Panc1 (cell line): ENCODE measurements at regions not wholly inside any gene's neighbourhood (a gene's known extent, or its start where the extent isn't known, plus 50 kb on each side); places are given as distances from the start of the nearest gene placed in this dataset.

ENCODE experiments used
- POLR2AphosphoS5 ChIP-seq: IDR thresholded peaks from 2 replicates; pipeline ENCODE4 v1.6.1; 2012; ENCODE audit warnings: mild to moderate bottlenecking, low read depth, low read length, moderate library complexity
- TF ChIP-seq, protein P1 (sequence below): fragments of 450-650 bp; IDR thresholded peaks from 2 replicates; pipeline ENCODE4 v1.5.1; 2017; ENCODE audit warnings: mild to moderate bottlenecking
- TF ChIP-seq, protein P2 (sequence below), 2 experiments: IDR thresholded peaks; 2 replicates each; pipeline ENCODE4 v1.6.1; 2011 to 2012; ENCODE audit warnings: low read depth in 2 of 2, control low read depth in 1 of 2, low read length in 1 of 2, mild to moderate bottlenecking in 1 of 2, moderate library complexity in 1 of 2; ENCODE audit not compliant: insufficient read depth in 1 of 2

DNA sequence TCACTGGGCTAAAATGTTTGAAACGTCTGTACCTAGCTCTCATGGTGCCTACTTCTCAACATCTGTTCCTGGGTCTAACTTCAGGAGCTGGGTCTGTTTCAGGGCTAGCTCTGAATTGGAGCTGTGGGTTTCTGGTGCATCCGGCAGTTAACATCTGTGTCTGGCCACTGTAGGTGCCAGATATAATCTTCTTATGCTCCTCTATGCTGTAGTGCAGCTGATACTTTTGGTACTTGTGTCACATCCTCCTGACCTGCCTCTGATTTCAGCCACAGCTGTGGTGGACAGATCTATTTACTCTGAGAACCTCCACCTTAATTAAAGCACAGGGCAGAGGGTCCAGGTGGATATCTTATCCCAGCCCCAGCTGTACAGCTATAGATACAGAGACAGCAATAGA, 496.5 kb upstream of the CDH11 start:
- TF ChIP-seq, protein P1, sequence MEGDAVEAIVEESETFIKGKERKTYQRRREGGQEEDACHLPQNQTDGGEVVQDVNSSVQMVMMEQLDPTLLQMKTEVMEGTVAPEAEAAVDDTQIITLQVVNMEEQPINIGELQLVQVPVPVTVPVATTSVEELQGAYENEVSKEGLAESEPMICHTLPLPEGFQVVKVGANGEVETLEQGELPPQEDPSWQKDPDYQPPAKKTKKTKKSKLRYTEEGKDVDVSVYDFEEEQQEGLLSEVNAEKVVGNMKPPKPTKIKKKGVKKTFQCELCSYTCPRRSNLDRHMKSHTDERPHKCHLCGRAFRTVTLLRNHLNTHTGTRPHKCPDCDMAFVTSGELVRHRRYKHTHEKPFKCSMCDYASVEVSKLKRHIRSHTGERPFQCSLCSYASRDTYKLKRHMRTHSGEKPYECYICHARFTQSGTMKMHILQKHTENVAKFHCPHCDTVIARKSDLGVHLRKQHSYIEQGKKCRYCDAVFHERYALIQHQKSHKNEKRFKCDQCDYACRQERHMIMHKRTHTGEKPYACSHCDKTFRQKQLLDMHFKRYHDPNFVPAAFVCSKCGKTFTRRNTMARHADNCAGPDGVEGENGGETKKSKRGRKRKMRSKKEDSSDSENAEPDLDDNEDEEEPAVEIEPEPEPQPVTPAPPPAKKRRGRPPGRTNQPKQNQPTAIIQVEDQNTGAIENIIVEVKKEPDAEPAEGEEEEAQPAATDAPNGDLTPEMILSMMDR: no peak
- TF ChIP-seq POLR2AphosphoS5: no peak
- TF ChIP-seq, protein P2, sequence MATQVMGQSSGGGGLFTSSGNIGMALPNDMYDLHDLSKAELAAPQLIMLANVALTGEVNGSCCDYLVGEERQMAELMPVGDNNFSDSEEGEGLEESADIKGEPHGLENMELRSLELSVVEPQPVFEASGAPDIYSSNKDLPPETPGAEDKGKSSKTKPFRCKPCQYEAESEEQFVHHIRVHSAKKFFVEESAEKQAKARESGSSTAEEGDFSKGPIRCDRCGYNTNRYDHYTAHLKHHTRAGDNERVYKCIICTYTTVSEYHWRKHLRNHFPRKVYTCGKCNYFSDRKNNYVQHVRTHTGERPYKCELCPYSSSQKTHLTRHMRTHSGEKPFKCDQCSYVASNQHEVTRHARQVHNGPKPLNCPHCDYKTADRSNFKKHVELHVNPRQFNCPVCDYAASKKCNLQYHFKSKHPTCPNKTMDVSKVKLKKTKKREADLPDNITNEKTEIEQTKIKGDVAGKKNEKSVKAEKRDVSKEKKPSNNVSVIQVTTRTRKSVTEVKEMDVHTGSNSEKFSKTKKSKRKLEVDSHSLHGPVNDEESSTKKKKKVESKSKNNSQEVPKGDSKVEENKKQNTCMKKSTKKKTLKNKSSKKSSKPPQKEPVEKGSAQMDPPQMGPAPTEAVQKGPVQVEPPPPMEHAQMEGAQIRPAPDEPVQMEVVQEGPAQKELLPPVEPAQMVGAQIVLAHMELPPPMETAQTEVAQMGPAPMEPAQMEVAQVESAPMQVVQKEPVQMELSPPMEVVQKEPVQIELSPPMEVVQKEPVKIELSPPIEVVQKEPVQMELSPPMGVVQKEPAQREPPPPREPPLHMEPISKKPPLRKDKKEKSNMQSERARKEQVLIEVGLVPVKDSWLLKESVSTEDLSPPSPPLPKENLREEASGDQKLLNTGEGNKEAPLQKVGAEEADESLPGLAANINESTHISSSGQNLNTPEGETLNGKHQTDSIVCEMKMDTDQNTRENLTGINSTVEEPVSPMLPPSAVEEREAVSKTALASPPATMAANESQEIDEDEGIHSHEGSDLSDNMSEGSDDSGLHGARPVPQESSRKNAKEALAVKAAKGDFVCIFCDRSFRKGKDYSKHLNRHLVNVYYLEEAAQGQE (IDR thresholded peaks at IDR 0.05; ENCODE audit: insufficient read depth in 1 of 2, low read depth in 2 of 2, low read length in 1 of 2): no peak
